GM21723 (cell line): ENCODE measurements at regions not wholly inside any gene's neighbourhood (a gene's known extent, or its start where the extent isn't known, plus 50 kb on each side); places are given as distances from the start of the nearest gene placed in this dataset.
"Not testable (repeated sequence)": the region's sequence is repeated elsewhere in the genome, so short reads cannot be mapped to it uniquely, and the experiment has no call there.

Experiments
- ATAC-seq: cut with Tn5 transposase; IDR thresholded peaks from one replicate; pipeline ENCODE4 v1.9.1; 2021; ENCODE audit warnings: mild to moderate bottlenecking, moderate library complexity; ENCODE audit not compliant: unreplicated experiment

DNA sequence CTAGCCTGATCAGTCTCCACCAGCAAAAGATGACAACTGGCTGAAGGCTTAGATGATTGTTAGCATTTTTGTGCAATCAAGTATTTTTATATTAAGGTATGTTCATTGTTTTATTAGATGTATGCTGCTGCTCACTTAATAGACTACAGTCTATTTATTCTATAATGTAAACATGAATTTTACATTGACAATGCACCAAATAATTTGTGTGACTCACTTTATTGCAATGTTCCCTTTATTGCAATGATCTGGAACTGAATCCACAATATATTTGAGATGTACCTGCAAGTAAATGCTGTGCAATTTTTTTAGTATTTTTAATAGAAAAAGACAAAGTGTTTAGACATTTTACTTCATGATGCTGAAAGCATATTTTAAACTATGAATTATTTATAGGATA is 896.5 kb downstream of the AMY1C start:
- no peak for ATAC-seq

DNA sequence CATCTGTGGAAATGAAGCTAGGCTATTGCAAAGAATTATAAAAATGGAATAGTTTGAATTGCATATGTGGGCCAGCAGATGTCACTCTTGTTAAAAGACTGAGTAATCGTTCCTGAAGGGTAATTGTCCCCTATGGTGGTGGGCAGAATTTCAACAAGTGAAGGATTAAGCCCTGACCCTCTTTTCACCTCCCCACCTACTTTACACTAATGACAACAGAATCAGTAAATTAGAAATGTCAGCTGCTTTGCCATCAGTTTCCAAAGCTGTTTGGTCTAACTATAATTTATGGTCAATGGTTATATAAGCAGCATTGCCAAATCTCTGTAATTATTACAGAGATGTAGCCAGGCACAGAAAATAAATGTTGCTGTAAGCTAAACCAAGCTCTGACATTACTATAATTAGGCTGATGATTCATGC is 898.6 kb downstream of the AMY1C start:
- no peak for ATAC-seq

DNA sequence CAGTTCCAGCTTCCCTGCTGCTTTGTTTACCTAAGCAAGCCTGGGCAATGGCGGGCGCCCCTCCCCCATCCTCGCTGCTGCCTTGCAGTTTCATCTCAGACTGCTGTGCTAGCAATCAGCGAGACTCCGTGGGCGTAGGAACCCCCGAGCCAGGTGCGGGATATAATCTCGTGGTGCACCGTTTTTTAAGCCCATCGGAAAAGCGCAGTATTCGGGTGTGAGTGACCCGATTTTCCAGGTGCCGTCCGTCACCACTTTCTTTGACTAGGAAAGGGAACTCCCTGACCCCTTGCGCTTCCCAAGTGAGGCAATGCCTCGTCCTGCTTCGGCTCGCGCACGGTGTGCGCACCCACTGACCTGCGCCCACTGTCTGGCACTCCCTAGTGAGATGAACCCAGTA is 914.7 kb downstream of the AMY1C start:
- not testable (repeated sequence) for ATAC-seq

DNA sequence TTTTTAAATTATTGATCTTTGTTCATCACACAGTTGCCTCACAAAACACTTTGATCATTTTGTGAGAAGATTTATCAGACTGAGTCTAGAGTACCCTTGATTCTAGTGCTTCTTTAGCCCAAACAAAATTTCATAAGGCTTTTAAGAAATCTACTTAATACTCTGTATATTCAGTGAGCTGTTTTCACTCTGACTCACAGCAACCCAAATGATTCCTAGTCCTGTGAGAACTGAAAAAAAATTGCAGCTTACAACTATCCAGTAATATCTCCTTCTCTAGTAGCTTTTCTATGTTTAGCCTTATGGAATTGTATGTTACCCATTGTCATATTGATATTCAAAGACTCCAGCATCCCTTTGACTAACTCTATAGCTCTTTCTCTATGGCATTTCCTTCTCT is 915.6 kb downstream of the AMY1C start:
- ATAC-seq, result no peak

DNA sequence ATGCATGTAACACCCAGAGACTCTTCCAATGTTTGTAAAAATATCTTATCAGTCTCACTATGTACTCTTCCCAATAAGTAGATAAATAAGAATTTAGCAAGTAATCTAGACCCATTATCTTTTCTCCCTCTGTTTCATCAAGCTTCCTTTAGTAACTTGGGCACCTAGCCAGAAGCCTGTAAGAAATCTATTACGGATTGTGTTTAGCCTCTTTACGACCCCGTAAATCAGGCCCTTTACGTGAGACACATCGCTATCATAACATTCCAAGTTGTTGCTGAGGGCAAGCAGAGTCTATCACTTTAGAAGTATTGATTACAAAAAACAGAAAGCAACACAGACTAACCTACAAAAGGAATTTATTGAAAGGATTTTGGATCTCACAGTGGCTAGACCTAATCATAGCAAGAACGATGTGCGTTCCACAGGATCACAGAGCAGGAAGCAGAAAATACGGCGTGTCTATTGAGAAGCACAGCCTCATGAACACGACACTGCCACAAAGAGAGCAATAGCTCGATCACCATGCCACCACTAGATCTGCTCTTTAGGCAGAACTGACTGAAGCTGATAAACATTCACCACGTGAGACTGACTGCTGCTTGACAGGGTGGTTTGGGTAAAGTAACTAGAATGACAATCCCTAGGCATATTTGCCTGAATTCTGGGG is 922.1 kb downstream of the AMY1C start:
- no peak for ATAC-seq

DNA sequence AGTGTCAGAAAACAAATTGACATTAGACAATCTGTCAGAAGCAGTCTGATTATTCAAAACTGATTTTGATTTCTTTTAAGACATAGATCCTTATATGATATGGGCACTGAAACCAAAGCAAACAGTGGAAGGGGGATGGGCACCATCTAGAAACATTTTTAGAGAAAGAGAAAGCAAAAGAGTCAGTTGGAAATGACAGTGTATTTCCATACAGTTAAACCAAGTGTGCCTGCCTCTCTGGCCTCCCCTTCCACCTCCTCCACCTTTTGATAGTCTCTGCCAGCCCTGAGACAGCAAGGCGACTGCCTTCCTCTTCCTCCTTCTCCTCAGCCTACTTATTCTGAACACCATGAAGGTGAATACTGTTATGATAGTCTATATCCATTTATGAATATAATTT is 949.7 kb downstream of the AMY1C start:
- no peak for ATAC-seq

DNA sequence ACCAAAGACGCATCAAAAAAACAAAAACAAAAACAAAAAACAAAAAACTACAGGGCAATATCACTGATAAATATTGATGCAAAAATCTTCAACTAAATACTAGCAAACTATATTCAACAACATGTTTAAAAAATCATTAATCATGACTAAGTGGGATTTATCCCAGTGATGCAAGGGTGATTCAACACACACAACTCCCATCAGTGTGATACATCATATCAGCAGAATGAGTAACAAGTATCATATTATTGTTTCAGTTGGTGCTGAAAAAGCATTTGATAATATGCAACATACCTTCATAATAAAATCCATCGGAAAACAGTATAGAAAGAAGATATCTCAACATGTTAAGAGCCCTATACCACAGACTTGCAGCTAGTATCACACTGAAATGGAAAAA is 953.0 kb downstream of the AMY1C start:
- no peak for ATAC-seq

DNA sequence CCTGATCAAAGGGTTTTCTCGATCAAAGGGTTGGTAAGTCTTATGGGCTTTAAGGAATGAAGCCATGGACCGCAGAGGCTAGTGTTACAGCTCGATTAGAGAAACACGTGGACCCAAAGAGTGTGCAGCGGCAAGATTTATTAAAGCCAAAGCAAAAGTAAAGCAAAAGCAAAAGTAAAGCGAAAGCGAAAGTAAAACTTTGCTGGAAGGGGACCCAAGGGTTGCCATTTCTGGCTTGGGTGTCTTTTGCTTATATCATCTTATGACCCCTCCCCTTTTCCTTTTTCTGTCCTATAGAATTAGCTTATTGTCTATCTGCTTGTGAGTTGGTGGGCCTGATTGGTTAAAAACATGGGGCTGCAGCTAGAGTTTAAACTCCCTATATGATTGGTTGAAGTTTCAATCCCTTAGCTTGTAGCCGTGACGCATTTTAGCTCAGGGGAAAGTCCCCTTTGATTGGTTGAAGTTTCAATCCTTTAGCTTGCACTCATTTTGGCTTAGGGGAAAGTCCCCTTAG is 957.0 kb downstream of the AMY1C start:
- ATAC-seq, result no peak

DNA sequence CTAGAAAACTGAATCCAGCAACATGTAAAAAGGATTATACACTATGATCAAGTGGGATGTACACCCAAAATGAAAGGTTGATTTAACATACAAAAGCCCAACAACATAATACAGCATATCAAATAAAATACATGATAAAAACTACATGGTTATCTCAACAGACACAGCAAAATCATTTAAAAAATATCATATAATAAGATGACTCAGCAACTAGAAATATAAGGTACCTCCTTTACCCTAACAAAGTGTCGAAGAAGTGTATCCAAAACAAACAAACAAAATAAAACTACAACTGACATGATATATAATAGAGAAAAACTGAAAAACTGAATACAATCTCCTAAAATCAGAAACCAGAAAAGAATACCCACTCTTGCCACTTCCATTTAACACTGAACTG is 969.1 kb downstream of the AMY1C start:
- no peak for ATAC-seq

DNA sequence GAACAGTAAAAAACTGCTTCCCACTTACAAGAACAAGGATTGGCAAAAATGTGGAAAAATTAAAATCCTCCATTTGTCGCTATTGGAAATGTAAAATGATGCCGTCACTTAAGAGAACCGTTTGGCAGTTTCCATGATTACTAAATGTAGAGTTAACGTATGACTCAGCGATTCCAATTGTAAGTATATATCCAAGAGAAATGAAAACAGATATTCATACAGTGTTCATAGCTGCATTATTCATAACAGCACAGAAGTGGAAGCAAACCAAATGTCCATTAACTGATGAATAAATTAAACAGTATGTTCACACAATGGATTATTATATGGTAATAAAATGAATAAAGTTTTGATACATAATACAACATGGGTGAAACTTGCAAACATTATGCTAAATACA is 971.0 kb downstream of the AMY1C start:
- ATAC-seq, result no peak

DNA sequence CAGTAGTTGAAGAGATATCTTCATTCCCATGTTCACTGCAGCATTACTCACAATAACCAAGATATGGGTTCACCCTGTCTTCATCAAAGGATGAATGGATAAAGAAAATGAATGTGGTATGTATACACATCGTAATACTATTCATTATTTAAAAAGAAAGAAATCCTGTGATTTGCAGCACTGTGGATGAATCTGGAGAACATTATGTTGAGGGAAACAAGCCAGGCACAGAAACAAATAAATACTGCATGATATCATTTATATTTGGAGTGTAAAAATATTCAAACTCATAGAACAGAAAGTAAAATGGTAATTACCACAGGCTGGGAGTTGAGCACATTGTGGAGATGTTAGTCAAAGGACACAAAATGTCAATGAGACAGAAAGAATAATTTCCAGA is 977.2 kb downstream of the AMY1C start:
- no peak for ATAC-seq

DNA sequence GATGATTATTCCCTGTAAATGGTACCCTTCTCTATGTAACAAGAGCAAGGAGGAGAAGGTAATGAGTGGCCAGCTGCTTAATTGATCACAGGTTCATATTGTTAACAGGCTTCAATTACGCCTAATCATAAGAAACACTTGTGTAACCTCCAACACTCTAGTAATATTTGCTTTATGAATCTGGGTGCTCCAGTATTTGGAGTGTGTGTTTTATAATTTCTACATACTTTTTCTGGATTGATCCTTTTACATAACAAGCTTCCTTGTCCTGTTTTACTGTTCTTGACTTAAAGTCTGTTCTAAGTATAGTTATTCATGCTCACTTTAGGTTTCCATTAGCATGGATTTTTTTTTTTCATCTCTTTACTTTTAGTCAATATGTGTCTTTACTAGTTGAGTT is 984.2 kb downstream of the AMY1C start:
- no peak for ATAC-seq

DNA sequence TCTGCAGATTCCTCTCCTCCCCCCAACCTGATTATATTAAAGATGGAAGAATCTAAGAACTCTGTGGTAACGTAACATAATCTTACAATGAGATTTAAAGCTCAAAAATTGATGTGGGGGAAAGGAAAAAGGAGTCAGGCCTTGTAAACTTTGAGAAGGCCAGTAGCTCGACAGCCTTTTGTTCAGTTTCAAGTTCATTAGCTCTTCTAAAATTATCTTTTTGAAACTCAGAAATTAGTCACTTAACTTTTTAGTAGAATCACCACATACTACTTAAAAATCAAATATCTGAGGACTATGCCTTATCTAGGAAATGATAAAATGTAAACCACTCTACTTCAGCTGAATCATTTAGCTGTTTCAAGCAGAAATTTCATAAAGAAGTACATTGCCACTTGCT is 996.2 kb downstream of the AMY1C start:
- ATAC-seq, result no peak

DNA sequence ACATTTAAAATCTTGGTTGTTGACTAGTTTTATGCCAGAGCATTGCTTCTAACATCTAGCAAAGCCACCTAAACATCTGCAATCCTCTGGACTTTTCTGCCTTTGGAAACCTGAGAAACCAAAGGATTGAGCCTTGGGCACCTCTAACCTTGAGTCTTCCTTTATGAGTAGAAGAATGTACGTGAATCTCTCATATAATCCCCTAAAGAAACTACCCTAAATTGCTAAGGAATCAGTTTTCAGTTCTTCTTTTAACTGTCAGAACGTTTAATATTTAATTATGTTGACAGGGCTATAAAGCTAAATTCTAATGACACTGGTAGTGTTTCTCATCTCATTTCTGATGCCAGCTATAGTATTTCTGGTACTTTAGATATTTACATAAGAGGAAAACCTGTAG is 997.3 kb downstream of the AMY1C start:
- peak; percentile 52 for ATAC-seq

DNA sequence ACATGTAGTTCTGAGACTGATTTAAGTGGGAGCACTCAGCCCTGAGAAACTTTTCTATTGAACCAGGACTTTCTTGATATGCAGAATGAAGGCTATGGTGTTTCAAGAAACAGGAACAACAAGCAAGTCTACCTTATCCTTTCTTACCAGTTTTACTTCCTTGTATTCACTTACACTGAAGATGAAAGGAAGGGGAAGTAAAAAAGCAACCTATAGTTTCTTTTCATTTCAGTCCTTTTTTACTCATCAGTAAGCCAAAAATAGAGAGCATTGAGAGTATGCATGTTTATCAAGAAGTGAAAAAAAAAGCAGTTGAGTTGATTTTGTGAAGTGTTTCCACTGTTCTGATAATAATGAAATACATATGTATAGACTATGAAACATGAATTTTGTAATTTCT is 1010.3 kb downstream of the AMY1C start:
- ATAC-seq, result peak; percentile 98

DNA sequence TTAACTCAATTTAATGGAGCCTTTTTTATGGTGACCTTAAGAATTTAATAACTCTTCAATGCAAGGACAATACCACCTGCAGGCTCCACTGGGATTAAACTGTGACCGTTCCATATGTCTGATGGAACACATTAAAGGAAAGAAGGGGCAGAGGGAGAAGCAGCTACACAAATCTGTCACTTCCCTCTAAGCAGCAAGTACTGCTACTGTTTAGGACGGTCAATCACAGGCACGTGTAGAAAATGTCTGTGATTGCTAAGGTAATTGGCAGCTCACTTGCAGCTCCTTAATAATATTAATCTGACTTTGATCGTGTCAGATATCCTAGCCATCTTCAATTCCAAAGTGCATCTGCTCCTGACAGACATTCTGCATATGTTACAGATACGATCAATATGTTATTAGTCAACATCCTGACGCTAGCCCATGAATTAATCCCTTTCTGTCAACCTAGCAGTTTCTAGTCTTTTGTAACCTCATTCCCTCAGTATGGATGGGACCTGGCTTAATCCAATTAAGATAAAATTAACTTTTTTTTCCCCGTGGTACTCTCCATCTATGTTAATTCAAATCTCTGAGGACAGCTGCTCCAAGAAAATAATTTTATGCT is 1012.4 kb downstream of the AMY1C start:
- no peak for ATAC-seq

DNA sequence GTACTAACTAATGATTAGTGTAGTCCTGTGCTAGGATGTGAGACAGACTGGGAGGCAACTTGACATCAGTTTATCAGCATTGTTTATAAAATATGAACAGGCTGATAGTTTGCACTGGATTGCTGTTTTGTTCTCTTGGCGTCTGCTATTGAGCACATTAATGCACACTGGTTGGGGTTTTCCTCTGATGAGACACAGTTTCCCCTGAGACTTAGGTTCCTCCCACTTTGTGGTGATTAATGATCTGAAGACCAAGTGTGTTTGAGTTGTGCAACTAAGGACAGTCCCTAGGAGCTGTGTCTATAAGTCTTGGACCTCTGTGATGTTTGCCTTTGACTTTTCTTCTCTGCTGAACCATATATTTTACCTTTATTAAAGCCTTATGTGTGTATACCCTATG is 1015.4 kb downstream of the AMY1C start:
- peak; percentile 76 for ATAC-seq

DNA sequence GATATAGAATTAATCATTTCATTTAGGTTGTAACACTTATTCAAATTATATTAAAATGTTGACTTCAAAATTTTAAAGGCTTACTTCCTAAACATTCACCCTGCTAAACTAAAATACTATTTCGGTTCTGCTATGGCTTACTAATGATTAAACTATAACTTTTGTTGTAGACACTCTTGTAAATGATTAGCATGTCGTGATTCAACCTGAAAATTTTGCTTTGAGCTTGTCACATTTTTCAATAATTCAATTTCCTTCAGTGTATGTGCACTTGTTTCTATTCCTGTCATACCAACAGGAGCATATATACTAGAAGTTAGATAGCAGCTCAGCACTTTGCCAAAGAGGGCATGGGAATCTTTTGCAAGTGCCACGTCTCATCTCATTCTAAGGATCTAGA is 1018.8 kb downstream of the AMY1C start:
- peak; percentile 46 for ATAC-seq

DNA sequence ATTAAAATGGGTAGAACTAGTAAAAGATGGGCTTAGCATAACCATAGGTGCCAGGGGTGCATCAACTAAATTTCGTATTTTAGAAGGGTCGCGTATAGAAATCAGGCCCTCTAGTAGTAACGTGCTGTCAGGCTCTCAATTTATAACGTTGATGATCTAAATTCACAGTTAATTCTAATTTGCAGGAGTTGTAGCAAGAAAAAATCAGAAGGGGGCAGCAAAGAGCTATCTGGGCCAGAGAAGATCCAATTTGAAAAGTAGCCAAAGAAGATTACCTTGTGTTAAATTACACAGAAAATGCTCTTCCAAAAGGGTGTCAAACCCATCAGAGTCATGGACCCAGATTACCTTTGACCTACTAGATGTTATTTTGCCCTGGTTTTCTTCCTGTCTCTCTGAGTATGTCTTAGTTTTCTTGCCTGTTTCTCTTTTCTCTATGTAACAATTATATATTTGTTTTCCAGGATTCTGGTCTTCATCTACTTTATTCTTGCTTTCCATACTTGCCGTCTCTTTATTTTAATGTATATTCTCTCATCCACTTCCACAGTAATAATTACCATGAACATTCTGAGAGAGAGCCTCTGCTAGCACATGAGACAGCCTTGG is 1030.9 kb downstream of the AMY1C start:
- peak; percentile 83 for ATAC-seq

DNA sequence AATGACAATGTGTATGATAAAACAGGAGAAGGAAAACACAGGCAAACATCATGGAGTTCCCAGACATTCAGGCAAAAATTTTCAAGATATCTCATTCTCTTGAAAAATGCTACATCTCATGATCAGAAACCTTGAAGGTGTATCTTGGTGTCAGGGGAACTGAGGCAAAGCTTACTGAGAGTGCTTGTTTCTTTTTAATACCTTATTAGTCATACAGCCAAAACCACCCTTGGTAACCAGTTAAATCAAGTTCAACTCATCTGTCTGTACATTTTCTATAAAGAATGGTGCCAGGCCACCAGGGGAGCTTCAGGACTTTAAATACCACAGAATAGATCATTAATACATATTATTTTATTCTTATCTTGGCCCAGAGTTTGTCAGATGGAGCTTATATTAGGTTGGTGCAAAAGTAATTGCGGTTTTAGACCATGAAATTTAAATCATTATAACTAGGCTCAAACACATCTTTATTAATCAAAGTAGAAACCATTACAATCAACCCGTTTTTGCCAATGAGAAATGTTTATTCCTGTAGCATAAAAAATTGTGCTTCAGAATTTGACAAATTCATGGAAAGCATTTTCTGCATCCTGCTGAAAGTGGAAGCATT is 1036.0 kb downstream of the AMY1C start:
- no peak for ATAC-seq

DNA sequence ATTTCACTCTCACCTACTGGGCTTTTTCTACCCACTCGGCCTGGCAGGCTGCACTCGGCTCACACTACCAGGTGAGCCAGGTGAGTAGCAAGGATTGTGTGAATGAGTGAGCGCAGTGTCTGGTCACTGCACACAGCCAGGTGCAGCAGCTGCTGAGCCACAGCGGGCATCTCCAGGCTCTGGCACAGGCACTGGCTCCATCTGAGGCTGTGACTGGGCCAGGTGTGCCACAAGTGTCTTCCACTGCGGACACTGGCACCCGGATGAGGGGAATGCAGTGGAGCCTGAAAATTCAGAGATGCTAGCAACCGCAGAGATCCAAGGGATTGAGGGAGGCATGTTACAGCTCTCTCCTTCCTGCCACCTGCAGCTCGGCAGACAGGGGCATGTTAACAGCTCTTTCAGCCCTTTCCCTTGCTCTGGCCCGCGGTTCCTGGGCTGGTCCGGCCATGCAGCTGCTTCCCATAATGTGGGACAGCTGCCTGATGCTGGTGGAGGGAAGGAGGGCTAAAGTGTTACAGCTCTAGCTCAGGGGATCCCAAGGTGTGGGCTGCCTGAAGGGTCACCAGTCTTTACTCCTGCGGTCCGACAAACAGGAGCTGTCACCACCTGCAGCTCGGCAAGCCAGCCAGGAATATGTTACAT is 1038.3 kb downstream of the AMY1C start:
- ATAC-seq, result no peak
